Amniotic epithelial cell (primary cell): ENCODE measurements at regions not wholly inside any gene's neighbourhood (a gene's known extent, or its start where the extent isn't known, plus 50 kb on each side); places are given as distances from the start of the nearest gene placed in this dataset.
"Not testable (repeated sequence)": the region's sequence is repeated elsewhere in the genome, so short reads cannot be mapped to it uniquely, and the experiment has no call there.

Experiments used
- DNase-seq: peaks from one replicate; pipeline ENCODE4 v3.0.0-alpha.2; 2010; ENCODE audit warnings: low read depth

DNA sequence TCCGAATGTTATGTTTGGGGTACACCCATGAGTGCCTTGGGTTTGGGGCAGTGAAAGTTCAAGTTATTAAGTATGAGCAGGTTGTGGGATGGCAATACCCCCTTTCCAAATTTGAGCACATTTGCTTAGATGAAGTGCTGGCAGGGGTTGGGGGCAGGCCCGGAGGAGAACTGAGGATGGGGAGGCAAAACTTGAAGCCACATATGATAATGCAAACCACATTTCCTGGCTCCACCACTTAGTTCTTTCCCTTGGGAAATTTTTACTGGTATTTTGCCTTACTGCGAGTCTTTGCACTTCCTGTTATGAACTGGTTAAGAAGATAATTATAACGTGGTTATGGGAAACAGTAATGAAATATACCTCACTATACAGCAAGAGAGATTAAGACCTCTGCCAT, 336.0 kb upstream of the ONECUT1 start:
- no peak for DNase-seq

DNA sequence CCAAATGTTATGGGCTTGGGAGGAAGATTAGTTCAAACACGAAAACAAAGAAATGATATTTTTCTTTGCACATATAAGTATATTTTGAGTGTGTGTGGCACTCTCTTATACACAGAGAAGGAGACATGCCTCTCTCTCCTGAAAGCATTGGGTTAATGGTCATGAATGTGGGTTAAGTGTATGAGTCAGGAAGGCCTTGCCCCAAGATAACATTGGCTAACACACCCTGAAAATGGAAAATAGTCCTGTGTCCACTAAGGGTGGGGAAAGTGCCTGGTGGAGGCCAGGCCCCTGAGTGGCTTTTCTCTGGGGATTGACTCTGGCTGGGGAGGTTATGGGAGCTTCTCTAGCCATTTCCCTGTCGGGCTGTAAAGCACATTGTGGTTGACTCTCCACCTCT, 332.7 kb upstream of the ONECUT1 start:
- DNase-seq = no peak

DNA sequence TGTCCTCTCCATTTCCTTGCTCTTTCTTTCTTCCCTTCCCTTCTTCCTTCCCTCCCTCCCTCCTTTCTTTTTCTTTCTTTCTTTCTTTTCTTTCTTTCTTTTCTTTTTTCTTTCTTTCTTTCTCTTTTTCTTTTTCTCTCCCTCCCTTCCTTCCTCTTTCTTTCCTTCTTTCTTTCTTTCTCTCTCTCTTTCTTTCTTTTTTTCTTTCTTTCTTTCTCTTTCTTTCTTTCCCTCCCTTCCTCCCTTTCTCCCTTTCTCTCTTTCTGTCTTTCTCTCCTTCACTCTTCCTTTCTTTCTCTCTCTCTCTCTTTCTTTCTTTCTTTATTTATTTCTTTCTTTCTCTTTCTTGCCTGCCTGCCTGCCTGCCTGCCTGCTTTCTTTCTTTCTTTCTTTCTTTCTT, 326.8 kb upstream of the ONECUT1 start:
- DNase-seq = not testable (repeated sequence)

DNA sequence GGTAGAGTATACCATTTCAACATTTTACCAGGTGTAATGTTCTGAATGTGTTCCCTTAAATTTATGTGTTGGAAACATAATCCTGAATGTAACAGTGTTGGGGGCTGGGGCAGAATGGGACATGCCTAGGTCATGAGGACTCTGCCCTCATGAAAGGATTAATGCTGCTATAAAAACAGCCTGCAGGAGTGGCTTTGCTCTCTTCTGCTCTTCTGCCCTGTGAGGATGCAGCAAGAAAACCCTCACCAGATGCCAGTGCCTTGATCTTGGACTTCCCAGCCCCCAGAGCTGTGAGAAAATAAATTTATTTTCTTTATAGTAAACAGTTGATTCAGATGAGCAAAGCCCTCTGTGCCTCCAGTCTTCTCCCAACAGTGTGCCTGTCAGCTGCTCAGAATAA, 326.0 kb upstream of the ONECUT1 start:
- no peak for DNase-seq

DNA sequence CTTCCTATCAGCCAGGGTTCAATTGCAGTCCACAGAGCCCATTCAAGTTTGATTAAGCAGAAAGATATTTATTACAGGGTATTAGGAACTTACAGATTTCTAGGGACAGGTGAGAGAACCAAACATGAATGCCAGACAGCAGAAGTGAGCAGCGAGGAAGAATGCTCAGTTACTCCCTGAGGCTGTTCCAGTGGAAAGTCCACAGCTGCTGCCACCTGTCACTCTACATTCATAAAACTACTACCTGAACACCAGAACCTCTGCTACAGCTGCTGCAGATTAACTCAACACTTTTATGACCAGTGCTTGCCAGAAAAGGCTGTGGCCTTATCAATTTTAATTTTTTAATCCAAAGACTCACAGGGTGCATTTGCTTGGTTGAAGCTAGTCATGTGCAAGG, 325.4 kb upstream of the ONECUT1 start:
- DNase-seq = no peak

DNA sequence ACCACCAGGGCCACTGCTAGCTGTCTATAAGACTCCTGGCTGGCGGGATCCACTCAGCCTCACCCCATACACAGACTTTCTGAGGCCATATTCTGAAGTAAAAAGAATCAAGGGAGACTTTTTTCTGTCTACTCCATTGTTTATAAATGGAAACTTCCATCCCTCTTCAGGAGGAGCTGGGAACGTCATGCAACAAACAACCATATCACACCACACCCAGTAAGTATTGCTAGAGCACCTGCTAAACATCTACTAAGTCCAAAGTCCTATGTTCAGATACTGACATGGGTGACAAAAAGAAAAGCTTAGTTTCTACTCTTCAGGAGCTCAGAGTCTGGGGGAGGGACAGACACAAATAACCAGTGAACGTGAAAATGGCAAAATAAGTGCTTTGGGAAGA, 324.8 kb upstream of the ONECUT1 start:
- DNase-seq = no peak

DNA sequence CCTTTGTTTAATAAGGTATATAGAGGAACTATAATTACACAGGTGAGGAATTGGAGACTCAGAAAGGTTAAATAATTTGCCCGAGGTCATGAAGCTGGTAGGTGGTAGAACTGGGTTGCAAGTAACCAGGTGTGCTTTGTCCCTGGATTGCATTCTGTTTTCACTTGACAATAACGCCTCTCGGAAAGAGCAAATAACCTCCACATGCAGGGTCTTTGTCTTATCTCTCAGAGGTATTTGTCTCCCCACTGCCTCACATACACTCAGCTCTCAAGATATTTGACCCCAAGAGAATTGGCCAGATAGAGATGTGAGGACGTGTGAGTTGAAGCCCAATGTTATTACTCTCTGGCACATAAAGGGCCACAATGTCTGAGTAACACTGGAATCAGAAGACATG, 320.9 kb upstream of the ONECUT1 start:
- no peak for DNase-seq

DNA sequence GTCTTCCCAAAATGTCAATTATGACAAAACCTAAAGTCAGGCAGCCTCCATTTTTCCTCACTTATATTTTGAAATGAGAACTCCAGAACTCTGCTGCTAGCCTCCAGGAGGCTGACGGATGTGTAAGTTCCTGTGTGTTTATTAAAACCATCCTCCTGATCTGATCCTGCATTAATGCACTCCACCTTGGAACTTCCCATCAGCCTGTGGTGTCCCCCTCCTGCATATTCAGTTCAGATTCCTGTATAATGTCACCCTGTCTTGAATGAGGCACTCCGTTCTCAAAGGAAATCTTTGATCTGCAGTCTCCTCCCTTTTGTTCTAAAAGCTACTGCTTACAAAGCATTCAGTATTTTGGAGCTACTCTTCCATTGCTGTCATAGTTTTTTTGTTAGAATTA, 318.2 kb upstream of the ONECUT1 start:
- DNase-seq = no peak

DNA sequence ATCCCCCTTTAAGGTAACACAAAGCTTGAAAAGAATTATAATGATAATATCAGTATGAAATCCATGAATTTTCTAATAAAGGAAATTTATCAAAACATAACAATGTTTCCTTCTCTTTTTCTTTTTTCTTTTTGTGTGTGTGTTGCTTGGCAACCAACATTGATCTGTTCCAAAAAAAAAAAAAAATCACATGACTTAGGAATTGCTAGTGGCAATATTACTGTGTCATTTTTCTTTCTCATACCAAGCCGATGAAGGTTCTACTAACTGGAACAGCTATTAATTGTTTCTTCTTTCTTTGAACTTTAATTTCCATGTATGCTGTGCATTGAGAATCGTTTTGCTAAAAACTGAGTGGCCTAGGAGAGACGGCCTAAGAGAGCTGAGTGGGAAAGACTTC, 317.7 kb upstream of the ONECUT1 start:
- no peak for DNase-seq

DNA sequence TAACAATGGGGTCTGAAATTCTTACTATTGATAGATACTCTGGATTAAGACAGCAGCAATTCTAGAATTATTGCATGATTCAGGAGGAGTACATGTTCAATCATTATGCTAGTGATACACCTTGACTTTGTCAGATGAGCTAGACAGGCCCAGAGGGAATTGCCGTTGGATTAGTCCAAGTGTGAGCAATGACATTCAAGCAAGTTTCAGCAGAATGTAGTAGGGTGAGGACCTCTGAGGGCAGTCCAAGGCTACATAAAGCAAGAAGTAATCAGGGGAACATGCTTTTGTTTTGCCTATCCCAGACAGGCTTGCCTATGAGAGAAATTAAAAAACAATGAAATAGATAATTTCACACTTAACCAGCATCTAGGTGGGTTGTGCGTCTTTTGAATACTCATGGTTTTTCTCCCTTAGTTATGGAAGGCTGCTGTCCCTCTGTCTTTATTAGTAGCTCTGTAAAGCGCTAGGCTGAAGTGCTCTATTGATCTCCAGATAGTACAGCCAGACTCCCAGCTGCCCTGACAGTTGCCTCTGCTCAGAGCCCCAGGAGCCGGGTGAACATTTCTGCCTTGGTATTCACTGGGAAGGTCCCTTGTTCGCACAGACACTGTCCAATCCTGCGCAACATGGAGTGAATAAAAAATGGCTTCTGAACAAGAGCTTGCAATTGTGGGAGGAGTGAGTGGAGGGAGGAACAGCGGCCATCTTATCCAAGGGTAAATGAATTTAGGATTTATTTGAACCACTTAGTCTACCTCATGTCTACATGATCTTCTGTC, 316.6 kb upstream of the ONECUT1 start:
- no peak for DNase-seq

DNA sequence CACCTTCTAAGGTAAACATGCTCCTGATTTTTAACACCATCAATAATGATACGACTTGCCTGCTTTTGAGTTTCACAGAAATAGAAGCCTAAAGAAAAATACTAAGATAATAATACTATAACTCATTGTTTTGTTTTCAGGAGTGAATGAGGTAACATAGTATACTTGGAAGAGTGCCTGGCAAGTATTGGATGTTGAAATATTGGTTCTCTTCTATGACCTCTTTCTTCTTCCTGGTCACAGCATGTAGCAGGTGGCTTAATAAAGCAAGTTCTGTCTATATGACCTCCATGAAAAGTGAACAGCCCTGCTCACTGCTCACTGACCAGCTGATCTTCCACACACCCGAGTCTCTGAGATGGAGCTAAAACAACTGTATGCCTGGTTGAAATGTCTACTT, 312.3 kb upstream of the ONECUT1 start:
- no peak for DNase-seq

DNA sequence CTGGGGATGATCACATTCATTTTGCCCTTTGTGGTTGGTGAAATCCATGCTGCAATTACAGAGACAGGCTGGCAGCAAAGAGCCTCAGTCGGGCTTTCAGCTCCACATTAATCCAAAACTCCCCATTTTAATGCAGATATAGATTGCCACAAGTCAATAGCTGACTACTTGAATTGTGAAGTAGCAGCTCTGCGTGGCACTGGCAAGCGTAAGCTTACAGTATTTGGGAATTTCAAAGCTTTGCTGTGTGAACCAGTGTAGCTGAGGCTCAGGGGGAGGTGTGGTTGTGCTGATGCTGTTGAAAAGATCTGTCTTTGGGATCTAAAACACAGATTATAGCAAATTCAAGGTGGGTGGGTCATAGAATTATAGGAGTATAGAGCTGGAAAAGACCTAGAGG, 290.3 kb upstream of the ONECUT1 start:
- DNase-seq = no peak

DNA sequence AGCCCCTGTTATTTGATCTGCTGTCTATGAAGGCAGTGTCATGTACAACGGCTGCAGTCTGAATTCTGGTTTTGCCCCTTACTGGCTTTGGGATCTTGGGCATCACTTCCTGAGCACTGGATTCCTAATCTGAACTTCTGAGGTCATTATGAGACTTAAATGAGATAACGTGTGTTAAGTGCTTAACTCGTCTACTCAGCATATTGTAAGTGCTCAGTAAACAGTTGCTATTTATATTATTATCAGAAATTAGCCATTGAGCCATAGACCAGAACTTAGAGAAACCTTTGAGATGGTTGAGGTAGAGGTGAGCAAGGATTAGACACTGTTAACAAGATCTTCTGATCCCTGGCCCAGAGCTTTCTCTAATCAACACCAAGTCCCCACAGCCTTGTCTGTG, 284.1 kb upstream of the ONECUT1 start:
- DNase-seq = no peak

DNA sequence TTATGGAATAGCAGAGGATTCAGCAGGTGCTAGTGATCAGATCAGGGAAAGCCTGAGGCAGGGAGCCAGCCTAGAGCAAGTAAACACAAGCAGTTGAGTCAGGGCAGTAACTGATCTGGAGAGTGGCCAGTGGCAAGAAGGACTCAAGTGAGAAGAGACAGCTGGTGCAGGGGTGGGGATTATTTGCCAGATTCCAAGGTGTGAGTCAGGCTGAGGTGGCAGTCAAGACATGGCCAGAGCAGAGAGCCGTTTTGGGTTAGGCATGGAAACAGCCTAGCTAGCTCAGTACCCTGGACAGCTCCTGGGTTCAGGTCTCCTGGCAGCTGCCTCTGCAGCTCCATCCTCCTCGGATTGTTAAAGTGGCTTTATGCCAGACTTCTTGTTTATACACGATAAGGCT, 281.9 kb upstream of the ONECUT1 start:
- DNase-seq = peak; percentile 21

DNA sequence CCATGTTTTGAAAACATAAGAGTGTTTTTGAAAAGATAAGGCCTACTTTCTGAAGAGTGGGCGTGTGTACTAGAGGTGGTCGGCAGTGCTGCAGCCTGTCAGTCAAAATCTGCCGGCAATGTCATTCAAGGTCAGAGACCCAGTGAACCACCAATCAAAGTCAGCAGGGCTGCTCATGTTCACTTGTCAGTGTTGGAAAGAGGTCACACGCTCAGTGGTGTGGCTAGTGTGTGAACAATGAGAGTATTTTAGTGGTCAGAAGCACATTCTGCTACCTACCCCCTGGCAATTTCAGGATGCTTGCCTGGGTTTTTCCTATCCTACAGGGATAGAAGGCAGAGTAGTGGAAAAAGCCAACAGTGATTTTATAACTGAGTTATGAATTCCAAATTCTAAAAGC, 278.5 kb upstream of the ONECUT1 start:
- no peak for DNase-seq

DNA sequence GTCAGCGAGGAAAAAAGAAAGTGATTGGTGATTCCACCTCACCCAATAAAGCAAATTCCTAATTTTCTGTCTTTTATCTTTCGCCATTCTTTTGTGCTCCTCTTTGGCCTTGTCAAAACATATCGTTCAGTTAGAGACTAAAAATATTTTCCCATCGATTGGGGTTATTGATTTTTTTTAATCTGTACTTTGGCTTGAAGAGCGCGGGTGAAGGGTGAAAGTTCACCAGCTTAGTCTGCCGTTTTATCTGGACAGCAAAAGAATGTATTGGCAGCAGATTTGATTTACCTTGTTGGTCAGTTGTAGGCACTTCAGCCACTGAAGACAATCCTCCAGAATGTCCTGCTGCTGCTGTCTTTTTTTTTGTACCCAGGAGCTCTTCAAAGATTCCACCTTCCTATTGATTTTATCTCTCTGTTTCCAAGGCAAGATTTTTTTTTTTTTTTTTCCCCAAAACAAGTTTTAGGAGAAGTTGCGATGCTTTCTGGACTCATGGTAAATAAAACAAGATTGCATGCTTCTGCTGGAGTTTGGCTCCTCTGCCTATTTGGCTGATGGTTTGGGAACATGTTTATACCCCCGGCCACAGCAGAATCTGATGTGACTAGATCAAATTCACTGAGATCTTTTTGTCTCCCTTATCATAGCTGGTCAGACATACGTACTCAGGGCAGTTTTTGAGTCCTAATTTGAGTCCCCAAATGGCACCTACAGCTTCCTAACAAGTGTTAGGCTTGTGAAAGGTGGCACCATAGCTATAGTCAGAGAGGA, 269.3 kb upstream of the ONECUT1 start:
- DNase-seq = no peak

DNA sequence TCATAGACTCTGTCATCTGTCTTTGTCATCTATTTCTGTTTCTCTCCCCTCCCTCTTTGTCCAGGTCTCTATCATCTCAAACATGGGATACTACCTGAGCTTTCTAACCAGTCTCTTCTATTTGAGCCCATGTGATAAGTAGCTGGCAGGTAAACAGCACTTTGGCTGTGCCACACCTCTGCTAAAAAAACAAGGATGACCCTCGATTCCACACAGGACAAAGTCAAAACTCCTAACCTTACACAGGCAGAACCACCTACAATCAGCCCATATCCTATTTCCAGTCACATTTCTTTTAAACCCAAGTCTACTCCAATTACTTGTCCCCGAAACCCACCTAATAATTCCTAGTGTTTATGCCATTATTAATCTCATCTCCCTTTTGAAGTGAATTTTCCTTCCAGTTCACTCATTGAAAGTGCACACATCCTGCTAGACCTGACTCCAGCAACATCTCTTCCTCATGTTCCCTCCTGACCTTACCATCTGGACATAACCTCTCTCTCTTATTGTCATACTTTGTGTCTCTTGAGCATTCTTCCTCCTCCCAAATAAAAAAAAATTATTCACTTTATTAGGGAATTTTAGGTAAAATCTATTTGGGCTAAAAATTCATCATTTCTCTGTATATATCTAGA, 256.1 kb upstream of the ONECUT1 start:
- DNase-seq = no peak

DNA sequence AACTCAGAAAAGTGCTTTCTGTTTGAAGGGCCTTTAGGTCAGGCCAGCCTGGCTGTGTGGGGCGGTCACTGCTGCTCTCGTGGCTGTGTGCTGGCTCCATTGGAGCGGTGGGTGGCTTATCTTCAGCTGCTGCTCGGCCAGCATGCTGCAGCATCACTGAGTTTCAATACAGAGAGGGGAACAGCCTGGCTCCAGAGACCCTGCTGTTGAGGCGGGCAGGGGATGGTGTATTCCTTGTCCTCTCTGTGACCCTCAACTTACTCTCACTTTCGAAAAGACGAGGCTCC, 248.5 kb upstream of the ONECUT1 start:
- no peak for DNase-seq

DNA sequence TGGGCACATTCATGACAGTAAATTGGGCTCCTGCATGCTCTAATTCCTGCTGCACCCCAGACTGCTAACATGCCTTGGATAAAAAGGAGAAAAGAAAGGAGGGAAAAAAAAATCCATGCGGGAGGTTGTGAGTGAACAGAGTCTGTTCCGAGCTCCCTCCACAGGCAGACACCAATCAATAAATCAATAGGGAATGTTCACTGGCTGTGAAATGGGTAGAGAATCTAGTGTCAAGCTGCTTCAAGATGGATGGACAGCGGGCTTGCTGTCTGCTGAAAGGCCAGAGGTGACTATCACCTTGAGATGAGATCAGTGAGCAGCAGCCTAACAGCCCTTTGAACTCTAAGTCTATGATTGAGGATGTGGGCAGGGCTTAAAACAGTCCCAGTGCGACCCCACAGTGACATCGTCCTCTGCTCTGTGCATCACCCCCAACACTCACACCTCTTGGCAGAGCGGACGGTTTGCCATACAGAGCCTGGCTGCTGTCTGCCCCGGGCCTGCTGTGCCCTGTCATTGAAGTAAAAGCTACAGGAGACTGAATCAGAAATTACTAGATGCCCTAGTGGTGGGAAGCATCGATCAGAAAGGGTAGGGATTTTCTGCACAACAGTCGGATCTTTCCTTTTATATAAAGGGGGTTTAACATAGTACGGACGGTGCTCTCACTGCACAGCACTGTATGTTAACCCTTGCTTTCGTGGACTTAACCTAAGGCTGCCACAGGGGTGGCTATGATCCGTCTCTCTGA, 247.9 kb upstream of the ONECUT1 start:
- no peak for DNase-seq

DNA sequence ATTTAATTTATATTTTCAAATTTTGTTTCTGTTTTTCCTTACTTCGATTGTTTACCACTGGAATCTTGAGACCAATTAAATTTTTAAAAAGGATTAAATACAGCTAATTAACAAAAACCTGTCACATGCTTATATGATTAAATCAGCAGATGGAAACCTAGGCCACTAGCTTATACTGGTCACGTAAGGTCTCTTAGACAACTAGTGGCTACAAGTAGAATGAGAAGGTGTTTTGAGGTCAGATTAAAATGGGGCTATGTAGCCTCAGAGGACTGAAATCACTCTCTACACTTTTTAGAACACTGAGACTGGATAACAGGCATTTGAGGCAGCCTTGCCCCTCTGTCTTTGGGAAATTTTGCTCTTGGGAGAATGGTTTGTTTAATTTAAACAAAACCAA, 246.5 kb upstream of the ONECUT1 start:
- DNase-seq = no peak

DNA sequence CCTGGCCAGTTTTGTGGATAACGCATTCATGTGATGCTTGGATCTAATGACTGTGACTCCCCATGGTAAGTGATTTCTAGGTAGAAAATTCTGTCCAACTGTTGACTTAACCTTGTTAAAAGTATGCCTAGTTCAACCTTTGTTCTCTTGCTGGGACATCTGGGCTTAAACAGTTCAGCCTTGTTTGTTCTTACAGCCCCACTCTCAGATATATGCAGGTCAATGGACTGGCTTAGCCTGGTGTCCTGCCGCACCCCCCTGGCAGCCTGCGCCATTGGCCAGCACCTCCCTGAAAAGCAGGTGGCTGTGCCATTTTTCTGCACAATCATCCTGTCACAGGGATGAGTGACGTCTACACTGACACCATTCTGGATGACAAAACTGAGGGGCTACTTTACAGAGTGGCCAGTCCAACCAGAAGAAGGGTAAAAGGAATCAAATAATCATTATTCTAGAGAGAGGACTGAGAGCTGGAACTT, 244.7 kb upstream of the ONECUT1 start:
- DNase-seq = no peak

DNA sequence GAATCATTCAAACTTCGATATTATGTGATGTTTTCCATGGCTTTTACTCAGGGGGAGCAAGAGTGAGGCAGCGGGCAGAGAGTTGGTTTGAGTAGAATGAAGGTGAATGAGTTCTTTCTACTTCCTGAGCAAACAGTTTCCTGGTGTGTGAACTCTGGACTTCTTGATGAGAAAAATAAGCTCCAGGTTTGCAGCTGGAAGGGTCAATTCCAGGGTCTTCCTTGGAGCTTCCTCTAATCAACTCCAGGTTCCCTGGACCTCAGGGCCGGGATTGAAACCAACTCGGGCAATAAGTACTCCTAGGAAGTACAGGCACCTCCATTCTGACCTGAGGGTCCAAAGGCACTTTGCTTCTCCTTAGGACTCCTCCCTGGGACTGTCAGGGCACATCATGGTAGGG, 243.6 kb upstream of the ONECUT1 start:
- DNase-seq = no peak

DNA sequence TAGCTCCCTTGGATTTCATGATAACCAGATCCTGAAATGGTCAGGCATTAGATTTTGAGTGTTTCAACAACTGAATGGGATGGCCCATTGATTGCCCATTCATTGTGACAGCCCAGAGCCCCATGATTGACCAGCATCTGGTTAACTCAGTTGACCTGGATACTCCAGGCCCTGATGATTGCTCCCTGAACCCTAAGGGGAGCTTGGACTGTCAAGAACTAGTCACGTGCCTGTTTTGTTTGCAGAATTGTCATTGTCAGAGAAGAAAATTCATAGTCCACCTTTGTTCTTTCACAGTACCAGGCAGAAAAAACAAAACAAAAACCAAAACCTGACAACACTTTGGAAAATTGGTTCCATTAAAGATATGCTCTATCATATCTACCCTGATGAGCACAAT, 241.3 kb upstream of the ONECUT1 start:
- no peak for DNase-seq
